ENCODE measurements at regions not wholly inside any gene's neighbourhood (a gene's known extent, or its start where the extent isn't known, plus 50 kb on each side); places are given as distances from the start of the nearest gene placed in this dataset.

DNA sequence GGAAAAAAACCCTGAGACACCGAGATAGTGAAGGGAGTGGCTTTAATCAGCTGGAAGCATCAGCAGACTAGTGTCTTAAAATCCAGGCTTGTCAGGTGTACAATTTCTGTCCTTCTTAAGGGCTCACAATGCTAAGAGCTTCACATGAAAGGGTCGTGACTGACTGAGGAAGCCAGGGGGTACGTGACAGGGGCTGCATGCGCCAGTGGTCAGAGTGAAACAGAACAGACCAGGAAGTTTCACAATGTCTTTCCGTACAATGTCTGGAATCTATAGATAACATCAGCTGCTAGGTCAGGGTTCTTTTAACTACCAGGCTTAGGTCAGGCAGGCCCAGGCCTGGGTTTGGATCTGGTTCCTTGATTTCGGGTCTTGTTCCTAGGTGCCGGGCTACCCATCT, 253.0 kb downstream of the CDH10 start (continued):
- TF ChIP-seq FLYWCH1 (CRISPR knock-in tag; IDR thresholded peaks at IDR 0.05) = no peak
- no peak for TF ChIP-seq SP1 (IDR thresholded peaks at IDR 0.05)
- no peak for TF ChIP-seq SP1 (CRISPR knock-in tag; IDR thresholded peaks at IDR 0.05)
- TF ChIP-seq ZSCAN21 (CRISPR knock-in tag; IDR thresholded peaks at IDR 0.05; ENCODE audit: borderline replicate concordance) = no peak
- TF ChIP-seq ZNF629 (CRISPR knock-in tag; conservative IDR thresholded peaks at IDR 0.05) = no peak
- no peak for TF ChIP-seq FOXK2 (IDR thresholded peaks at IDR 0.05)
- no peak for TF ChIP-seq ARNT (IDR thresholded peaks at IDR 0.05)
- no peak for TF ChIP-seq HOXA9 (CRISPR knock-in tag; IDR thresholded peaks at IDR 0.05; ENCODE audit: borderline replicate concordance)
- TF ChIP-seq ZNF749 (CRISPR knock-in tag; IDR thresholded peaks at IDR 0.05; ENCODE audit: borderline replicate concordance) = no peak

DNA sequence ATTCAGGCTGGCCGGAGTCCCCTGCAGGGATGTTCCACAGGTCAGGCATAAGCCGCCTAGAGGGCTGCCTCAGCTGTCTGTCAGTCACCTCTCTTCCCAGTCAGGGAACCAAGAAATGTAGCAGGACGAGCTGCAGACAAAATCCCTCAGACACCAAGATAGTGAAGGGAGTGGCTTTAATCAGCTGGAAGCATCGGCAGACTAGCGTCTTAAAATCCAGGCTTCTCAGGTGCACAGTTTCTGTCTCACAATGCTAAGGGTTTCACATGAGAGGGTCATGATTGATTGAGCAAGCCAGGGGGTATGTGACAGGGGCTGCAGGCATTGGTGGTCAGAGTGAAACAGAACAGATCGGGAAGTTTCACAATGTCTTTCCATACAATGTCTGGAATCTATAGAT, 247.2 kb downstream of the CDH10 start:
- DNase-seq (ENCODE audit: low spot score) = no peak
- Histone ChIP-seq H3K4me2 (ENCODE audit: low read depth, low read length) (no peak overlapping the region), H3K27me3 (ENCODE audit: control insufficient read depth in 1 of 2, insufficient read depth in 2 of 2, low read length in 2 of 2) (no peaks in the 10 kb centered on the region), H3K27ac (ENCODE audit: extremely low read length, insufficient read depth, low read length) (no peak overlapping the region), H3K36me3 (replicated peaks in 1 of 2; ENCODE audit: control insufficient read depth in 1 of 2, insufficient read depth in 2 of 2, low read length in 2 of 2) (no peaks in the 10 kb centered on the region), H3K4me3 (replicated peaks in 1 of 3; ENCODE audit: insufficient read depth in 1 of 3, low read depth in 2 of 3, low read length in 3 of 3) (no peak overlapping the region), H4K20me1 (ENCODE audit: insufficient read depth, low read length) (no peaks in the 10 kb centered on the region), H3K9me3 (ENCODE audit: low read length) (no peaks in the 10 kb centered on the region; the same call in 1 of the 2 replicates), H2AFZ (ENCODE audit: low read length) (no peak overlapping the region), H3K4me1 (ENCODE audit: insufficient read depth, low read length) (no peaks in the 10 kb centered on the region), H3K9ac (ENCODE audit: insufficient read depth, low read depth, low read length) (no peak overlapping the region), H3K79me2 (ENCODE audit: insufficient read depth, low read length) (no peaks in the 10 kb centered on the region)
- BruUV-seq (replicated peaks) = no TSS peak
- no peak for ATAC-seq
- in situ Hi-C loops (cut with HindIII; ENCODE audit: extremely low pct_ligation_motif_present, low pct_unique_long_range_greater_than_20kb) = no loop called here
- TF ChIP-seq ZFP62 (CRISPR knock-in tag; IDR thresholded peaks at IDR 0.05) (no peak), KLF6 (CRISPR knock-in tag; IDR thresholded peaks at IDR 0.05) (no peak), ZNF260 (CRISPR knock-in tag; IDR thresholded peaks at IDR 0.05; ENCODE audit: borderline replicate concordance, low read depth) (no peak), SMAD3 (CRISPR knock-in tag; IDR thresholded peaks at IDR 0.05) (no peak), ZNF761 (CRISPR knock-in tag; conservative IDR thresholded peaks at IDR 0.05) (no peak), ZSCAN22 (CRISPR knock-in tag; IDR thresholded peaks at IDR 0.05) (no peak), ARNTL (CRISPR knock-in tag; IDR thresholded peaks at IDR 0.05) (no peak), GTF3A (CRISPR knock-in tag; conservative IDR thresholded peaks at IDR 0.05) (no peak), ZMAT3 (CRISPR knock-in tag; conservative IDR thresholded peaks at IDR 0.05) (no peak), ZNF138 (CRISPR knock-in tag; IDR thresholded peaks at IDR 0.05; ENCODE audit: low read depth) (no peak), FLYWCH1 (CRISPR knock-in tag; IDR thresholded peaks at IDR 0.05) (no peak)
- TF ChIP-seq, protein P1, sequence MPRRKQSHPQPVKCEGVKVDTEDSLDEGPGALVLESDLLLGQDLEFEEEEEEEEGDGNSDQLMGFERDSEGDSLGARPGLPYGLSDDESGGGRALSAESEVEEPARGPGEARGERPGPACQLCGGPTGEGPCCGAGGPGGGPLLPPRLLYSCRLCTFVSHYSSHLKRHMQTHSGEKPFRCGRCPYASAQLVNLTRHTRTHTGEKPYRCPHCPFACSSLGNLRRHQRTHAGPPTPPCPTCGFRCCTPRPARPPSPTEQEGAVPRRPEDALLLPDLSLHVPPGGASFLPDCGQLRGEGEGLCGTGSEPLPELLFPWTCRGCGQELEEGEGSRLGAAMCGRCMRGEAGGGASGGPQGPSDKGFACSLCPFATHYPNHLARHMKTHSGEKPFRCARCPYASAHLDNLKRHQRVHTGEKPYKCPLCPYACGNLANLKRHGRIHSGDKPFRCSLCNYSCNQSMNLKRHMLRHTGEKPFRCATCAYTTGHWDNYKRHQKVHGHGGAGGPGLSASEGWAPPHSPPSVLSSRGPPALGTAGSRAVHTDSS (CRISPR knock-in tag; conservative IDR thresholded peaks at IDR 0.05) = no peak
- TF ChIP-seq, protein P2, sequence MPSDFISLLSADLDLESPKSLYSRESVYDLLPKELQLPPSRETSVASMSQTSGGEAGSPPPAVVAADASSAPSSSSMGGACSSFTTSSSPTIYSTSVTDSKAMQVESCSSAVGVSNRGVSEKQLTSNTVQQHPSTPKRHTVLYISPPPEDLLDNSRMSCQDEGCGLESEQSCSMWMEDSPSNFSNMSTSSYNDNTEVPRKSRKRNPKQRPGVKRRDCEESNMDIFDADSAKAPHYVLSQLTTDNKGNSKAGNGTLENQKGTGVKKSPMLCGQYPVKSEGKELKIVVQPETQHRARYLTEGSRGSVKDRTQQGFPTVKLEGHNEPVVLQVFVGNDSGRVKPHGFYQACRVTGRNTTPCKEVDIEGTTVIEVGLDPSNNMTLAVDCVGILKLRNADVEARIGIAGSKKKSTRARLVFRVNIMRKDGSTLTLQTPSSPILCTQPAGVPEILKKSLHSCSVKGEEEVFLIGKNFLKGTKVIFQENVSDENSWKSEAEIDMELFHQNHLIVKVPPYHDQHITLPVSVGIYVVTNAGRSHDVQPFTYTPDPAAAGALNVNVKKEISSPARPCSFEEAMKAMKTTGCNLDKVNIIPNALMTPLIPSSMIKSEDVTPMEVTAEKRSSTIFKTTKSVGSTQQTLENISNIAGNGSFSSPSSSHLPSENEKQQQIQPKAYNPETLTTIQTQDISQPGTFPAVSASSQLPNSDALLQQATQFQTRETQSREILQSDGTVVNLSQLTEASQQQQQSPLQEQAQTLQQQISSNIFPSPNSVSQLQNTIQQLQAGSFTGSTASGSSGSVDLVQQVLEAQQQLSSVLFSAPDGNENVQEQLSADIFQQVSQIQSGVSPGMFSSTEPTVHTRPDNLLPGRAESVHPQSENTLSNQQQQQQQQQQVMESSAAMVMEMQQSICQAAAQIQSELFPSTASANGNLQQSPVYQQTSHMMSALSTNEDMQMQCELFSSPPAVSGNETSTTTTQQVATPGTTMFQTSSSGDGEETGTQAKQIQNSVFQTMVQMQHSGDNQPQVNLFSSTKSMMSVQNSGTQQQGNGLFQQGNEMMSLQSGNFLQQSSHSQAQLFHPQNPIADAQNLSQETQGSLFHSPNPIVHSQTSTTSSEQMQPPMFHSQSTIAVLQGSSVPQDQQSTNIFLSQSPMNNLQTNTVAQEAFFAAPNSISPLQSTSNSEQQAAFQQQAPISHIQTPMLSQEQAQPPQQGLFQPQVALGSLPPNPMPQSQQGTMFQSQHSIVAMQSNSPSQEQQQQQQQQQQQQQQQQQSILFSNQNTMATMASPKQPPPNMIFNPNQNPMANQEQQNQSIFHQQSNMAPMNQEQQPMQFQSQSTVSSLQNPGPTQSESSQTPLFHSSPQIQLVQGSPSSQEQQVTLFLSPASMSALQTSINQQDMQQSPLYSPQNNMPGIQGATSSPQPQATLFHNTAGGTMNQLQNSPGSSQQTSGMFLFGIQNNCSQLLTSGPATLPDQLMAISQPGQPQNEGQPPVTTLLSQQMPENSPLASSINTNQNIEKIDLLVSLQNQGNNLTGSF (CRISPR knock-in tag; IDR thresholded peaks at IDR 0.05) = no peak
- intact Hi-C loops (cut with micrococcal nuclease; ENCODE audit: unreplicated experiment) = no loop called here
- WGBS (ENCODE audit: low lambda C conversion rate) = 28% methylated on average over 6 of the region's 6 CpGs
- ChIA-PET CTCF (ENCODE audit: low intra/inter-chr PET ratio, low total read pairs) (no interaction called here), POLR2A (no interaction called here)
- FAIRE-seq = no peak

Data from HepG2 (cell line).